Lower leg skin (tissue), 4 donors: ENCODE measurements at regions not wholly inside any gene's neighbourhood (a gene's known extent, or its start where the extent isn't known, plus 50 kb on each side); places are given as distances from the start of the nearest gene placed in this dataset.

Source experiments
- DNase-seq, 2 donors: peaks; one replicate each; pipeline ENCODE4 v3.0.0-alpha.2; 2019; ENCODE audit warnings: low spot score in 2 of 2
- H3K4me3 ChIP-seq: fragments of 200-600 bp; sonication (generic); 2 replicates; pipeline ENCODE4 v1.5.1; 2017; ENCODE audit warnings: mild to moderate bottlenecking, low read depth; ENCODE audit not compliant: poor library complexity, severe bottlenecking
- POLR2A ChIP-seq, 2 donors: fragments of 450-650 bp; IDR thresholded peaks; one replicate each; pipeline ENCODE4 v1.6.1; 2016 to 2017; ENCODE audit warnings: antibody characterized with exemption in 2 of 2, mild to moderate bottlenecking in 1 of 2, moderate library complexity in 1 of 2
- WGBS, 2 donors: methylation state at CpG; one replicate each; pipeline ENCODE4 v1.1.5; 2018; 5-methylcytosine and 5-hydroxymethylcytosine counted together
- intact Hi-C: fragments of 100-400 bp; cut with DNase I; formaldehyde crosslinking; loops from one replicate; pipeline ENCODE4 v1.15.0; 2023; ENCODE audit warnings: low total_unique reads
- TF ChIP-seq, protein P1 (sequence below), 3 donors: fragments of 450-650 bp; IDR thresholded peaks; one replicate each; pipeline ENCODE4 v1.5.1; 2016; ENCODE audit warnings: antibody characterized with exemption in 3 of 3, mild to moderate bottlenecking in 3 of 3, moderate library complexity in 2 of 3

DNA sequence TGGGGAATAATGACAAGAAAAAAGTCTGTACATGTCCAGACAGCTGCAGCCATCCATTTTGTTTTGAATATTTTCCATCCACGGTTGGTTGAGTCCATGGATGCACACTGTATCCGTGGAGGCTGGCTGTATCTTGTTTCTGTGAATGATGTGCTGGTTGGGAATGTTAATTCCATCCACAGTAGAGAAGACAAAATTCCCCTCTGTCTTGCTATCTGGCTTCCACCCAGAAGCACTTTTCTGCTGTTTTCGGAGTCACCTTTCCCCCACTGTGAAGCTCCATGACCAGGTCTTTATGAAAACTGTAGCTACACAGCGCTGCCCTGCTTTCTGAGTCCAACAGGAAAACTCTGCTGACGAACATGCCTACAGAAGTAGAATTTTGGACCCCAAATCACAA is 122.3 kb downstream of the HRH4 start:
- no peak overlapping the region for H3K4me3 ChIP-seq
- intact Hi-C loops: no loop called here
- DNase-seq: no peak
- WGBS, 2 donors: 77 to 78% methylated on average over 5 of the region's 5 CpGs
- TF ChIP-seq, protein P1, sequence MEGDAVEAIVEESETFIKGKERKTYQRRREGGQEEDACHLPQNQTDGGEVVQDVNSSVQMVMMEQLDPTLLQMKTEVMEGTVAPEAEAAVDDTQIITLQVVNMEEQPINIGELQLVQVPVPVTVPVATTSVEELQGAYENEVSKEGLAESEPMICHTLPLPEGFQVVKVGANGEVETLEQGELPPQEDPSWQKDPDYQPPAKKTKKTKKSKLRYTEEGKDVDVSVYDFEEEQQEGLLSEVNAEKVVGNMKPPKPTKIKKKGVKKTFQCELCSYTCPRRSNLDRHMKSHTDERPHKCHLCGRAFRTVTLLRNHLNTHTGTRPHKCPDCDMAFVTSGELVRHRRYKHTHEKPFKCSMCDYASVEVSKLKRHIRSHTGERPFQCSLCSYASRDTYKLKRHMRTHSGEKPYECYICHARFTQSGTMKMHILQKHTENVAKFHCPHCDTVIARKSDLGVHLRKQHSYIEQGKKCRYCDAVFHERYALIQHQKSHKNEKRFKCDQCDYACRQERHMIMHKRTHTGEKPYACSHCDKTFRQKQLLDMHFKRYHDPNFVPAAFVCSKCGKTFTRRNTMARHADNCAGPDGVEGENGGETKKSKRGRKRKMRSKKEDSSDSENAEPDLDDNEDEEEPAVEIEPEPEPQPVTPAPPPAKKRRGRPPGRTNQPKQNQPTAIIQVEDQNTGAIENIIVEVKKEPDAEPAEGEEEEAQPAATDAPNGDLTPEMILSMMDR (IDR thresholded peaks at IDR 0.05): no peak
- TF ChIP-seq POLR2A (IDR thresholded peaks at IDR 0.05): no peak

- WGBS, 2 donors: 84 to 87% methylated on average over 8 of the region's 8 CpGs
- intact Hi-C loops: no loop called here
- TF ChIP-seq POLR2A (IDR thresholded peaks at IDR 0.05): no peak
- TF ChIP-seq, protein P1 (IDR thresholded peaks at IDR 0.05): no peak
- no peak for DNase-seq
- no peak overlapping the region for H3K4me3 ChIP-seq
Observed at GRCh38 chr18:24584205-24584604, 123.8 kb downstream of the HRH4 start.

DNA sequence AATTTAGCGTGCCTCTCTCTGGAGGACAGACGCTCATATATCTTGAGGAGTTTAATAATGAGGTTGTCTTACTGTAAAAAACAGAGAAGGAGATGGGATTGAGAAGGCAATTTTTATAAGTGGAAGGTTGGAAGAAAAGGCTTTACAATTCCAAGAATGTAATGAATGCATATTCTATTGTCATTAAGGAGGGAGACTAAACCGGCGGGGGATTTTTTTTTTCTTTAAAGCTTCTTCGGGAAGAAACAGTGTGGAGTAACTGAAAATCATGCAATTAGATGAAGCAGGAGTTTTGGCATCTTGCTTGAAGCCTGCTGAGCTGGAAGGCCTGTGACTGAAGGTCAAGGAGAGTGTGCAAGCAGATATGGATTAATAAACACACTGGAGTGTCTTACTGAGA is 124.4 kb downstream of the HRH4 start:
- WGBS, 2 donors: 57 to 60% methylated on average over 5 of the region's 5 CpGs

DNA sequence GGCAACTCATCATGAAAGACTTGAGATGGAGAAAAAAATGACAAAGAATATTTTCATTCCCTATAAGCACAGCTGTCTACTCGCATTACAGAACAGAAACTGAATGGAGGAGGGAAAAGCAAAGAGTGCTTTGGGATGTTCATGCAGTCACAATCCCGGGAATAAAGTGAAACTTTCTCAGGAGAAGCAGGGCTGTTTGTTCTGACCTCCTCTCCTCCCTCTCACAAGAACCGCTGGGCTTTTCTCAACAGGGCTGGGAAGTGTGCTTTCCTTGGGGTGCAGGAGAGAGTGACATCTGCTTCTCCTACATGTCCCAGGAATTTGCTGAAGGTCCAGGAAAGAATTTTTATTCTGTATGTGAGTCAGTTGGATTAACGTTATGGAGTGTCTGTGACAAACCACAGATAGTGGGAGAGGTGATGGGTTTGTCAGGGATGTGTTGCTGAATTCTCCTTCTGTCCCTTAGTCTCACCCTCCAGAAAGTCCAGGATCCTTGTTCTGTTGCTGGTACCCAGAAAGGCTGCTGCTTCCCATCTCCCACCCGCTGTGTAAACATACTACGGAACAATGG is 125.6 kb downstream of the HRH4 start:
- TF ChIP-seq, protein P1 (IDR thresholded peaks at IDR 0.05): no peak
- TF ChIP-seq POLR2A (IDR thresholded peaks at IDR 0.05): no peak
- H3K4me3 ChIP-seq: no peak overlapping the region
- 63 to 73% methylated on average over 6 of the region's 6 CpGs for WGBS, 2 donors
- no peak for DNase-seq
- intact Hi-C loops: no loop called here

More for the DNA sequence above, 124.4 kb downstream of the HRH4 start:
- intact Hi-C loops: no loop called here
- DNase-seq: no peak
- H3K4me3 ChIP-seq: no peak overlapping the region
- TF ChIP-seq, protein P1 (IDR thresholded peaks at IDR 0.05): no peak
- no peak for TF ChIP-seq POLR2A (IDR thresholded peaks at IDR 0.05)

DNA sequence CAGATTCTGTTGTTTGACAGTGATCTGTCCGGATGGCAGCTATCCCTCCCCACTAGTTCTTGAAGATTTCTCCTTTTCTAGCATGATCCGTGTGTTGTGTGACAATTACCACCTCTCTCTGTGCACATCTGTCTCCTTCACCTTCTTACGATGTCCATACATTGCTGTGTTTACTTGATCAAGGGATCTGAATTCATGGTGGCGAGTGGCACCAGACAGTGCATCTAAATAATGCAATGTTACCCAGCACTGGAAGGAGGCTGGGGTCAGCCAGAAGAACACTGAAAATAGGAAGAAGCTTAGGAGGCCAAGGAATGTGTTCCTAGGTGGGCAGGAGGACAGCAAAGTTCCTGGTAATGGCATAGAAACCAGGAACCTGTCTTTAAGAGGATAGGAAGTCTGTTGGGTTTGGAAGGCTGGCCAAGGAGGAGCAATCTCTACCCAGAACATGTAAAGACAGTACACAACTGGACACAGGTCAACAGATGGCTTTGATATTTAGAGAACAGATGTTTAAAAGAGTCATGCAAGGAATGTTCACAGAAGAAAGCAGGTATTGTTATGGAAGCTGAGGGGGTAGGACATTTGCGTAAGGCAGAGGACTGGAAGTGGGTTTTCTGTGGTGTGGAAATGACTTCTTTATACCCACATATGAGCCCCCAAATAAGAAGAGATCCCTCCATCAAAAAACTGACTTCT is 126.4 kb downstream of the HRH4 start:
- DNase-seq: no peak
- TF ChIP-seq, protein P1 (IDR thresholded peaks at IDR 0.05): no peak
- TF ChIP-seq POLR2A (IDR thresholded peaks at IDR 0.05): no peak
- no peak overlapping the region for H3K4me3 ChIP-seq
- intact Hi-C loops: no loop called here
- WGBS, 2 donors: 89 to 93% methylated on average over 5 of the region's 5 CpGs
